HFF-Myc (cell line): ENCODE measurements at regions not wholly inside any gene's neighbourhood (a gene's known extent, or its start where the extent isn't known, plus 50 kb on each side); places are given as distances from the start of the nearest gene placed in this dataset.

ENCODE experiments used
- DNase-seq: peaks from one replicate; pipeline ENCODE4 v3.0.0-alpha.2; 2011; ENCODE audit warnings: low read depth; ENCODE audit errors: extremely low read depth
- H3K4me3 ChIP-seq: replicated peaks from 2 replicates; pipeline ENCODE4 v1.5.1; 2011; ENCODE audit warnings: low read depth, mild to moderate bottlenecking, control low read depth, low read length
- TF ChIP-seq, protein P1 (sequence below): IDR thresholded peaks from 2 replicates; pipeline ENCODE4 v1.5.1; 2012; ENCODE audit warnings: mild to moderate bottlenecking, low read depth, low read length, control low read depth; ENCODE audit errors: missing control alignments

DNA sequence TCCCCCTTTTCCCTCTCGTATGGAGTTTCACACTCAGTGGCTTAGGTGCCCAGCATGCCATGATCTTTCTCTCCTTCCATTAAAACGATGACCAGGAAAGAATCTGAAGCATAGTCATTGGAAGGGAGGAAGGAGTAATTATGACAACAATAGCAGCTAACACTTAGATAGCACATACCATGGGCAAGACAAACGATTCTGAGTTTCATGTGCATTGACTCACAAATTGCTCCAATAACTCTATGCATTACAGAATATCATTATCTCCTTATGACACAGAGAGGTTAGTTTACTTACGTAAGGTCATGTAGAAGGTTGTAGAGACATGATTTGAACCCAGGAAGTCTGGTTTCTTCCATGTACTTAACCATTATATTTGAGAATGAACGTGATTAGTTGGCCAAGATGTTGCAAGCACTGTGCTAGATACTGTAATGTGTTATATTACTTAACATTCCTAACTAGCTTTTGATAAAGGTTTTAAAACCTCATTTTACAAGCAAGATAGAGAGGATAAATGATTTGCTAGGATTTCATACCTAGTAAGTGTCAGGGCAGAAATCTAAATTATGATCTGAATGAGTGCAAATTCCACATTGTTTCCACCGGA lies 162.4 kb downstream of the CAND1 start:
- H3K4me3 ChIP-seq: no peak overlapping the region
- TF ChIP-seq, protein P1, sequence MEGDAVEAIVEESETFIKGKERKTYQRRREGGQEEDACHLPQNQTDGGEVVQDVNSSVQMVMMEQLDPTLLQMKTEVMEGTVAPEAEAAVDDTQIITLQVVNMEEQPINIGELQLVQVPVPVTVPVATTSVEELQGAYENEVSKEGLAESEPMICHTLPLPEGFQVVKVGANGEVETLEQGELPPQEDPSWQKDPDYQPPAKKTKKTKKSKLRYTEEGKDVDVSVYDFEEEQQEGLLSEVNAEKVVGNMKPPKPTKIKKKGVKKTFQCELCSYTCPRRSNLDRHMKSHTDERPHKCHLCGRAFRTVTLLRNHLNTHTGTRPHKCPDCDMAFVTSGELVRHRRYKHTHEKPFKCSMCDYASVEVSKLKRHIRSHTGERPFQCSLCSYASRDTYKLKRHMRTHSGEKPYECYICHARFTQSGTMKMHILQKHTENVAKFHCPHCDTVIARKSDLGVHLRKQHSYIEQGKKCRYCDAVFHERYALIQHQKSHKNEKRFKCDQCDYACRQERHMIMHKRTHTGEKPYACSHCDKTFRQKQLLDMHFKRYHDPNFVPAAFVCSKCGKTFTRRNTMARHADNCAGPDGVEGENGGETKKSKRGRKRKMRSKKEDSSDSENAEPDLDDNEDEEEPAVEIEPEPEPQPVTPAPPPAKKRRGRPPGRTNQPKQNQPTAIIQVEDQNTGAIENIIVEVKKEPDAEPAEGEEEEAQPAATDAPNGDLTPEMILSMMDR: no peak
- DNase-seq: no peak

DNA sequence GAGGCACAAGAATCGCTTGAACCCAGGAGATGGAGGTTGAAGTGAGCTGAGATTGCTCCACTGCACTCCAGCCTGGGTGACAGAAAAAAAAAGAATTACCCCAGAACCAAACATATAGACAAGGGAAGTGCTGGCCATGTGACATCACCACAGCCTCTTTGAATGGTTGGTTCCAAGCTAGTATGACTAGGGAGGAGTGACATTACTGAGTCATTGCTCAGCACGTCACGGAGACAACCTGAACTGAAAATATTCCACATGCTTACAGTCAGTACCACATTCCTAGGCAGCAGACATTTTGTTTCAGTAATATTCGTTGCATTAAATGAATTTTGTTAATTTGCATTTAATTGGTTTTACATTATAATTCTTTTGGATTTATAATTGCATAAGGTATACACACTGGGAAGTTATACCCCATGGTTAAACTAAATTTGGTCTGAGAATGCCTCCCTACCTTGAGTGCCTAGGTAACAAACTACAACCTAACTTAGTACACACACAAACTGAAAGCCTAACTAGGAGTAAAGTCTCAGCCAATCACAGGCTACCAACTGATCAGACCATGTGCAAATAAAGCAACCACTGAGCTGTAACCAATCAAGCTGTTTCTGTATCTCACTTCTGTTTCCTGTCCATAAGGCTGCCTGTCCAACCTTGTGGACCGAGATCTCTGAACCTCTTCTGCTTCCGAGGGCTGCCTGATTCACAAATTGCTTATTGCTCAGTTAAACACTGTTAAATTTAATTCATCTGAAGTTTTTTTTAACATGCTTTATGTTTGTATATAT lies 164.4 kb downstream of the CAND1 start:
- TF ChIP-seq, protein P1: no peak
- no peak for DNase-seq
- no peak overlapping the region for H3K4me3 ChIP-seq

DNA sequence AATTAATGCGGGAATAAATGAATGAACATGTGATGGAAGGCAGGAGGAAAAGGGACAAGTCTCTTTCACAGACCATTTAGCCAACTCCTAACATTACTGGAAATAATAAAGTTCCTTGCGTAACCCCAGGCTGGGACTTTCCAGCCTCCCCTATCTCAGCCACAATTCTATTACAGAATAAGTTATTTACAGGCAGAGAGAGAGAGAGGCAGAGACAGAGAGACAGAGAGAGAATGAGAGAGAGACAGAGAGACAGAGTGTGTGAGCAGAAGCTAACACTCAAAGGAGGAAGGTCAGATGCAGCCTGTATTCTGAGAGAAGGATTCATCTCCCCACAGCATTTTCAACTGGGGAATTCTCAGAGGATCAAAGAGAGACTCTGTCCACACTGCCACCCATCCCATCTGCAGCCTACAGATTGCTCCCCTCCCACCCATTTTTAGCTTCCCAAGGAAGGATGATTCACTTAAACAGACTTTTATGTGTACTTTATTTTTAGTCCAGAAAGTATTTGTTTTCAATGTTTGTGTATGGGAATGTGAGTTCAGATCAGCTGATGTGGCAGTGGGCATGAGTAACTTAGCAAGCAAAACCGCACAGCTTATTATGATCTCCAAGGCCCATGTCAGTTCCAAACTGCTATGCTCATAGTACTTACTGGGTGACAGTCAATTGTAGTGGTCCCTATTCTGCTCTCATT lies 165.7 kb downstream of the CAND1 start:
- no peak overlapping the region for H3K4me3 ChIP-seq
- DNase-seq: peak; percentile 69
- TF ChIP-seq, protein P1: no peak

DNA sequence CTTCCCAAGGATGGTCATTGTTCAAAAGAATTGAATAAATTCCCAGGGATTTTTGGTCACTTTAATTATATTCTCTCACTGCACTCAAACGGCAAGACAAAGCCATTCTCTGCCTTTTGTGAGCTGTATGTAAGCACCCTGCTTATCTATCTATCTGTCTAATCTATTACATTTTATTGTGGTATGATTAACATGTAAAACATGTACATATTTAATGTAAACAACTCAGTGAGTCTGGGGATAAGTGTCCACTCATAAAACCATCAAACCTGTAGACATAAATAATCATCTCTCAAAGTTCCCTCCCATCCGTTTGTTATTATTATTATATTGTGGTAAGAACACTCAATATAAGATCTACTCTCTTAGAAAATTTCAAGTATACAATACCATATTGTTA lies 167.1 kb downstream of the CAND1 start:
- H3K4me3 ChIP-seq: no peak overlapping the region
- TF ChIP-seq, protein P1: no peak
- no peak for DNase-seq

DNA sequence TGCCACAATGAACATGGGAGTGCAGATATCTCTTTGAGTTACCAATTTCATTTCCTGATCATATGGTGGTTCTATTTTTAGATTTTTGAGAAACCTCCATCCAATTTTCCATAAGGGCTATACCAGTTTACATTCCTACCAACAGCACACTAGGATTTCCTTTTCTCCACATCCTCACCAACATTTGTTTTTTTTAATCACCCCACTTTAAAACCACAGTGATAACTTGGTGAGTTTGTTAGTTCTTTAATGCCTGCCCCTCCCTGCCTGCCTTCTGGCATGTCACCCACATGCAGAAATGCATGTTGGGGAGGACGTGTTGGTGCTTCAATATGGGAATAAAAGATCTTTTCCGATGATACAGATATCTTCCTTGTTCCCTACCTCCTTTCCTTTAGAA lies 167.9 kb downstream of the CAND1 start:
- TF ChIP-seq, protein P1: no peak
- H3K4me3 ChIP-seq: no peak overlapping the region
- DNase-seq: no peak

- DNase-seq: no peak
- no peak overlapping the region for H3K4me3 ChIP-seq
- TF ChIP-seq, protein P1: no peak
Measured at GRCh38 chr12:67439611-67440010, 170.5 kb downstream of the CAND1 start.
